ENCODE measurements at regions not wholly inside any gene's neighbourhood (a gene's known extent, or its start where the extent isn't known, plus 50 kb on each side); places are given as distances from the start of the nearest gene placed in this dataset.

DNA sequence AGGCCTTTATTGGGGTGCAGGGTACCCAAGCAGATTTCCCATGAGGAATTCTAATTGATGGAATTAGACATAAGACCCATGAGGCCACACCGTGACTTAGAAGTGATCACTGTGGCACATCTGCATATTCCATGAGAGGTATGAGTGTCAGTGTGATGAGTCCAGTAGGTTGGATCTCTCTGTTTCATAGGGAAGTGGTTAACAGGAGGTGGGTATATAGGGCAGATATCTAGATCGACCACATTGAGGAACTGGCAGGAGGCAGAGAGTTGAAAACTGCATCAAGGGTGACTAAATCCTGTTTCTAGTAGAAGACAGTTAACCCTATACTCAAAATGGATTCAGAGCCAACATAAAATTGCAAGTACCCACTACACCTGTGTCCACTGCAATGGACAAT is 68.6 kb upstream of the MIR17HG start:
- Histone ChIP-seq H2AFZ (ENCODE audit: low read length) (no peak overlapping the region), H3K36me3 (ENCODE audit: insufficient read depth, low read length) (no peaks in the 10 kb centered on the region)

GRCh38 chr13:91280801-91281200 is 66.7 kb upstream of the MIR17HG start:
- no peaks in the 10 kb centered on the region for H3K79me2 ChIP-seq (ENCODE audit: insufficient read depth, low read length)
- H3K4me3 ChIP-seq (ENCODE audit: insufficient read depth, low read length): no peak overlapping the region
- H3K4me2 ChIP-seq (ENCODE audit: insufficient read depth, low read length): no peak overlapping the region
- no peaks in the 10 kb centered on the region for H3K9me3 ChIP-seq (ENCODE audit: low read depth, low read length)
- TF ChIP-seq, protein P1, sequence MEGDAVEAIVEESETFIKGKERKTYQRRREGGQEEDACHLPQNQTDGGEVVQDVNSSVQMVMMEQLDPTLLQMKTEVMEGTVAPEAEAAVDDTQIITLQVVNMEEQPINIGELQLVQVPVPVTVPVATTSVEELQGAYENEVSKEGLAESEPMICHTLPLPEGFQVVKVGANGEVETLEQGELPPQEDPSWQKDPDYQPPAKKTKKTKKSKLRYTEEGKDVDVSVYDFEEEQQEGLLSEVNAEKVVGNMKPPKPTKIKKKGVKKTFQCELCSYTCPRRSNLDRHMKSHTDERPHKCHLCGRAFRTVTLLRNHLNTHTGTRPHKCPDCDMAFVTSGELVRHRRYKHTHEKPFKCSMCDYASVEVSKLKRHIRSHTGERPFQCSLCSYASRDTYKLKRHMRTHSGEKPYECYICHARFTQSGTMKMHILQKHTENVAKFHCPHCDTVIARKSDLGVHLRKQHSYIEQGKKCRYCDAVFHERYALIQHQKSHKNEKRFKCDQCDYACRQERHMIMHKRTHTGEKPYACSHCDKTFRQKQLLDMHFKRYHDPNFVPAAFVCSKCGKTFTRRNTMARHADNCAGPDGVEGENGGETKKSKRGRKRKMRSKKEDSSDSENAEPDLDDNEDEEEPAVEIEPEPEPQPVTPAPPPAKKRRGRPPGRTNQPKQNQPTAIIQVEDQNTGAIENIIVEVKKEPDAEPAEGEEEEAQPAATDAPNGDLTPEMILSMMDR (IDR thresholded peaks at IDR 0.05; ENCODE audit: extremely low read depth, low read depth, low read length): no peak
- no peaks in the 10 kb centered on the region for H3K36me3 ChIP-seq (ENCODE audit: insufficient read depth, low read length)
- H3K27me3 ChIP-seq (ENCODE audit: insufficient read depth, low read length): no peaks in the 10 kb centered on the region
- no peaks in the 10 kb centered on the region for H4K20me1 ChIP-seq (ENCODE audit: insufficient read depth, low read length)
- H3K27ac ChIP-seq (ENCODE audit: low read depth, low read length): no peak overlapping the region
- no peaks in the 10 kb centered on the region for H3K4me1 ChIP-seq (ENCODE audit: insufficient read depth, low read length)
- H2AFZ ChIP-seq (ENCODE audit: low read length): no peak overlapping the region
- no peak for DNase-seq (ENCODE audit: insufficient read length, low spot score, missing footprints)

More for the DNA sequence above, 68.6 kb upstream of the MIR17HG start:
- no peak overlapping the region for H3K4me2 ChIP-seq (ENCODE audit: insufficient read depth, low read length)
- H3K4me3 ChIP-seq (ENCODE audit: insufficient read depth, low read length): no peak overlapping the region
- H3K79me2 ChIP-seq (ENCODE audit: insufficient read depth, low read length): no peaks in the 10 kb centered on the region
- TF ChIP-seq, protein P1 (IDR thresholded peaks at IDR 0.05; ENCODE audit: extremely low read depth, low read depth, low read length): no peak
- no peaks in the 10 kb centered on the region for H4K20me1 ChIP-seq (ENCODE audit: insufficient read depth, low read length)
- H3K27ac ChIP-seq (ENCODE audit: low read depth, low read length): no peak overlapping the region
- H3K27me3 ChIP-seq (ENCODE audit: insufficient read depth, low read length): no peaks in the 10 kb centered on the region
- no peak for DNase-seq (ENCODE audit: insufficient read length, low spot score, missing footprints)
- H3K4me1 ChIP-seq (ENCODE audit: insufficient read depth, low read length): no peaks in the 10 kb centered on the region
- no peaks in the 10 kb centered on the region for H3K9me3 ChIP-seq (ENCODE audit: low read depth, low read length)

DNA sequence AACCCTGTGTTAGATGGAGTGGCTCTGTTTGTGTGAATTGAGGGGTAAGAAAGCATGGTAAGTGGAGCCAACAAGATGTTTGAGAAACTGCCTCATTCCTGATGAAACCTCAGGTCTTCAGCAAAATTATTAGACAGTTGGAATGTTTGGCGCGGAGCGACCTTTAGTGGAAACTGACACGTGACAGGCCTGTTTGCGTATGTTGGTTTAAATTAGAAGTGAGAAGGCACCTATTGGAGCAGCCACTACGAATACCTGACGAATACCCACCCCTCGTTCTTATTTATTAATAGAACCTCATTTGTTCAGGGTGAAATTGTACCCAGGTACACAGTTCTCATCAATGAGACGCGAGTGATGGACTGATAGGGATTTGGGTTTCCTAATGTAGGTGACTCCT is 63.2 kb upstream of the MIR17HG start:
- H3K4me1 ChIP-seq (ENCODE audit: insufficient read depth, low read length): no peaks in the 10 kb centered on the region
- H4K20me1 ChIP-seq (ENCODE audit: insufficient read depth, low read length): no peaks in the 10 kb centered on the region
- H3K4me3 ChIP-seq (ENCODE audit: insufficient read depth, low read length): no peak overlapping the region
- no peak for DNase-seq (ENCODE audit: insufficient read length, low spot score, missing footprints)
- TF ChIP-seq, protein P1 (IDR thresholded peaks at IDR 0.05; ENCODE audit: extremely low read depth, low read depth, low read length): no peak
- no peaks in the 10 kb centered on the region for H3K9me3 ChIP-seq (ENCODE audit: low read depth, low read length)
- H3K36me3 ChIP-seq (ENCODE audit: insufficient read depth, low read length): no peaks in the 10 kb centered on the region
- no peak overlapping the region for H3K4me2 ChIP-seq (ENCODE audit: insufficient read depth, low read length)
- H3K79me2 ChIP-seq (ENCODE audit: insufficient read depth, low read length): no peaks in the 10 kb centered on the region
- no peak overlapping the region for H3K27ac ChIP-seq (ENCODE audit: low read depth, low read length)
- H3K27me3 ChIP-seq (ENCODE audit: insufficient read depth, low read length): no peaks in the 10 kb centered on the region
- no peak overlapping the region for H2AFZ ChIP-seq (ENCODE audit: low read length)

DNA sequence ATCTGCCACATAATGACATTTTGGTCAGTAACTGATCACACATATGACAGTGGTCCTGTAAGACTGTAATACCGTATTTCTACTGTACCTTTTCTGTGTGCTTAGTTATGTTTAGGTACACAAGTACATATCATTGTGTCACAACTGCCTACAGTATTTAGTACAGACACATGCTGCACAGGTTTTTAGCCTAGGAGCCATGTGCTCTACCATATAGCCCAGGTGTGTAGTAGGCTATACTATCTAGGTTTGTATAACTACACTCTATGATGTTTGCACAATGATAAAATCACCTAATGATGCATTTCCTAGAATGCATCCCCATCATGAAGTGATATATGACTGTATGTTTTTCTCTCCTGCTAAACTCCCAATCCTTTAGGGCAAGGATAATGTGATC is 61.2 kb upstream of the MIR17HG start:
- Histone ChIP-seq H3K27me3 (ENCODE audit: insufficient read depth, low read length) (no peaks in the 10 kb centered on the region), H2AFZ (ENCODE audit: low read length) (no peak overlapping the region), H3K36me3 (ENCODE audit: insufficient read depth, low read length) (no peaks in the 10 kb centered on the region), H3K9me3 (ENCODE audit: low read depth, low read length) (no peaks in the 10 kb centered on the region), H3K4me3 (ENCODE audit: insufficient read depth, low read length) (no peak overlapping the region), H3K4me2 (ENCODE audit: insufficient read depth, low read length) (no peak overlapping the region), H3K27ac (ENCODE audit: low read depth, low read length) (no peak overlapping the region), H4K20me1 (ENCODE audit: insufficient read depth, low read length) (no peaks in the 10 kb centered on the region), H3K79me2 (ENCODE audit: insufficient read depth, low read length) (no peaks in the 10 kb centered on the region), H3K4me1 (ENCODE audit: insufficient read depth, low read length) (no peaks in the 10 kb centered on the region)
- DNase-seq (ENCODE audit: insufficient read length, low spot score, missing footprints): no peak
- TF ChIP-seq, protein P1 (IDR thresholded peaks at IDR 0.05; ENCODE audit: extremely low read depth, low read depth, low read length): no peak

Data from osteoblast (primary cell).